CD4-positive, alpha-beta memory T cell (primary cell): ENCODE measurements at regions not wholly inside any gene's neighbourhood (a gene's known extent, or its start where the extent isn't known, plus 50 kb on each side); places are given as distances from the start of the nearest gene placed in this dataset.

Experiments
- CTCF ChIA-PET: fragments of 350-600 bp; sonication (Branson Sonifier 250); formaldehyde crosslinking; loops from one replicate; lab custom pipeline; 2021; ENCODE audit warnings: inconsistent platforms; ENCODE audit not compliant: partially characterized antibody; lab: Charles Lee
- POLR2A ChIA-PET: fragments of 350-600 bp; sonication (Branson Sonifier 250); formaldehyde crosslinking; loops from one replicate; lab custom pipeline; 2021; ENCODE audit not compliant: partially characterized antibody; lab: Charles Lee
- DNase-seq, 5 donors: peaks; one replicate each; pipeline versions ENCODE4 v3.0.0 to v3.0.0-alpha.2; 2020 to 2022; ENCODE audit warnings: mixed read lengths in 1 of 5
- H3K27ac ChIP-seq: one replicate; pipeline ENCODE4 v1.7.0; 2013; ENCODE audit warnings: low read depth, low read length
- H3K27me3 ChIP-seq: 2 replicates; pipeline ENCODE4 v1.7.0; 2013; ENCODE audit warnings: mild to moderate bottlenecking, low read length, moderate library complexity; ENCODE audit not compliant: insufficient read depth
- H3K36me3 ChIP-seq: 2 replicates; pipeline ENCODE4 v1.7.0; 2013; ENCODE audit warnings: mild to moderate bottlenecking, low read length, moderate library complexity; ENCODE audit not compliant: insufficient read depth
- H3K4me1 ChIP-seq: 2 replicates; pipeline ENCODE4 v1.7.0; 2013; ENCODE audit warnings: mild to moderate bottlenecking, low read length, moderate library complexity; ENCODE audit not compliant: insufficient read depth
- H3K4me3 ChIP-seq, 2 donors: one replicate each; pipeline ENCODE4 v1.7.0; 2013; ENCODE audit warnings: low read length in 2 of 2, mild to moderate bottlenecking in 1 of 2
- H3K9me3 ChIP-seq, 2 donors: one replicate each; pipeline ENCODE4 v1.7.0; 2013; ENCODE audit warnings: low read length in 2 of 2, control low read depth in 1 of 2; ENCODE audit not compliant: control insufficient read depth in 1 of 2
- H3K27ac Mint-ChIP-seq, 7 donors: one replicate each; pipeline ENCODE4 v1.8.0; 2020 to 2021; ENCODE audit warnings: mixed read lengths in 7 of 7, mild to moderate bottlenecking in 6 of 7, inconsistent platforms in 3 of 7, moderate library complexity in 3 of 7
- H3K27me3 Mint-ChIP-seq, 2 donors: one replicate each; pipeline ENCODE4 v1.8.0; 2020 to 2021; ENCODE audit warnings: mixed read lengths in 2 of 2
- H3K36me3 Mint-ChIP-seq, 2 donors: one replicate each; pipeline ENCODE4 v1.8.0; 2020 to 2021; ENCODE audit warnings: mixed read lengths in 2 of 2, inconsistent platforms in 1 of 2, mild to moderate bottlenecking in 1 of 2
- H3K4me1 Mint-ChIP-seq, 4 donors: one replicate each; pipeline ENCODE4 v1.8.0; 2020 to 2021; ENCODE audit warnings: mixed read lengths in 4 of 4, mild to moderate bottlenecking in 1 of 4
- H3K4me3 Mint-ChIP-seq, 8 donors: one replicate each; pipeline ENCODE4 v1.8.0; 2020 to 2021; ENCODE audit warnings: mixed read lengths in 8 of 8, mild to moderate bottlenecking in 7 of 8, moderate library complexity in 6 of 8, inconsistent platforms in 3 of 8
- H3K9me3 Mint-ChIP-seq, 8 donors: one replicate each; pipeline ENCODE4 v1.8.0; 2020 to 2021; ENCODE audit warnings: mixed read lengths in 8 of 8, mild to moderate bottlenecking in 5 of 8, inconsistent platforms in 3 of 8, moderate library complexity in 1 of 8
- intact Hi-C: fragments of 100-400 bp; cut with micrococcal nuclease; formaldehyde crosslinking; loops from one replicate; pipeline ENCODE4 v1.15.1; 2023

- no peaks in the 10 kb centered on the region for H3K36me3 Mint-ChIP-seq
- no peaks in the 10 kb centered on the region for H3K27me3 Mint-ChIP-seq
- Histone ChIP-seq H3K4me3 (no peak overlapping the region), H3K9me3 (no peaks in the 10 kb centered on the region), H3K4me1 (no peaks in the 10 kb centered on the region), H3K36me3 (no peaks in the 10 kb centered on the region), H3K27me3 (no peaks in the 10 kb centered on the region), H3K27ac (no peak overlapping the region)
- ChIA-PET POLR2A (no interaction called here), CTCF (no interaction called here)
- H3K4me1 Mint-ChIP-seq = no peaks in the 10 kb centered on the region
- DNase-seq = no peak
- no peak overlapping the region for H3K4me3 Mint-ChIP-seq
- H3K9me3 Mint-ChIP-seq = peaks cover 0 to 4% (median 0%) of the 10 kb centered on the region in 8 donors
- no peak overlapping the region for H3K27ac Mint-ChIP-seq
- intact Hi-C loops = no loop called here
Measured at GRCh38 chr7:34298492-34299013, 359.5 kb upstream of the NPSR1 start.

- Histone ChIP-seq H3K4me1 (no peaks in the 10 kb centered on the region), H3K9me3 (no peaks in the 10 kb centered on the region), H3K27me3 (no peaks in the 10 kb centered on the region), H3K27ac (no peak overlapping the region), H3K4me3 (no peak overlapping the region), H3K36me3 (no peaks in the 10 kb centered on the region)
- DNase-seq = no peak
- CTCF ChIA-PET = no interaction called here
- no peak overlapping the region for H3K27ac Mint-ChIP-seq
- H3K4me1 Mint-ChIP-seq = no peaks in the 10 kb centered on the region
- H3K27me3 Mint-ChIP-seq = no peaks in the 10 kb centered on the region
- intact Hi-C loops = no loop called here
- no peak overlapping the region for H3K4me3 Mint-ChIP-seq
- no peaks in the 10 kb centered on the region for H3K36me3 Mint-ChIP-seq
- POLR2A ChIA-PET = no interaction called here
- H3K9me3 Mint-ChIP-seq = peaks cover 0 to 2% (median 0%) of the 10 kb centered on the region in 8 donors
Measured at GRCh38 chr7:34299066-34299465, 359.0 kb upstream of the NPSR1 start.

GRCh38 chr7:34307540-34307939, 350.5 kb upstream of the NPSR1 start:
- Histone ChIP-seq H3K27me3 (no peaks in the 10 kb centered on the region), H3K4me1 (no peaks in the 10 kb centered on the region), H3K4me3 (no peak overlapping the region), H3K9me3 (no peaks in the 10 kb centered on the region), H3K27ac (no peak overlapping the region), H3K36me3 (no peaks in the 10 kb centered on the region)
- Mint-ChIP-seq H3K9me3 (peaks cover 0 to 8% (median 5%) of the 10 kb centered on the region in 8 donors), H3K36me3 (no peaks in the 10 kb centered on the region), H3K4me1 (no peaks in the 10 kb centered on the region), H3K27me3 (peaks cover 0 to 1% of the 10 kb centered on the region in 2 donors), H3K27ac (no peak overlapping the region), H3K4me3 (no peak overlapping the region)
- POLR2A ChIA-PET = no interaction called here
- no peak for DNase-seq
- intact Hi-C loops = no loop called here
- CTCF ChIA-PET = interaction anchor here (1.4 kb wide), 1 partner anchor 13 kb away, joined by 4 read pairs; no protein-coding TSS in a partner anchor

GRCh38 chr7:34308595-34308994, 349.4 kb upstream of the NPSR1 start:
- H3K4me3 ChIP-seq = no peak overlapping the region
- H3K36me3 Mint-ChIP-seq = no peaks in the 10 kb centered on the region
- no peak overlapping the region for H3K27ac ChIP-seq
- H3K4me1 Mint-ChIP-seq = no peaks in the 10 kb centered on the region
- ChIA-PET CTCF (no interaction called here), POLR2A (no interaction called here)
- no peaks in the 10 kb centered on the region for H3K27me3 ChIP-seq
- H3K36me3 ChIP-seq = no peaks in the 10 kb centered on the region
- H3K9me3 Mint-ChIP-seq = peaks cover 2 to 16% (median 10%) of the 10 kb centered on the region in 8 donors
- intact Hi-C loops = no loop called here
- no peak for DNase-seq
- no peaks in the 10 kb centered on the region for H3K4me1 ChIP-seq
- H3K9me3 ChIP-seq = no peaks in the 10 kb centered on the region
- no peak overlapping the region for H3K27ac Mint-ChIP-seq
- peaks cover 0 to 3% of the 10 kb centered on the region in 2 donors for H3K27me3 Mint-ChIP-seq
- no peak overlapping the region for H3K4me3 Mint-ChIP-seq

GRCh38 chr7:34309116-34309515, 348.9 kb upstream of the NPSR1 start:
- Mint-ChIP-seq H3K36me3 (no peaks in the 10 kb centered on the region), H3K4me3 (no peak overlapping the region), H3K9me3 (peaks cover 2 to 16% (median 10%) of the 10 kb centered on the region in 8 donors), H3K4me1 (no peaks in the 10 kb centered on the region), H3K27ac (no peak overlapping the region), H3K27me3 (peaks cover 0 to 3% of the 10 kb centered on the region in 2 donors)
- DNase-seq = no peak
- Histone ChIP-seq H3K27me3 (no peaks in the 10 kb centered on the region), H3K36me3 (no peaks in the 10 kb centered on the region), H3K27ac (no peak overlapping the region), H3K9me3 (no peaks in the 10 kb centered on the region), H3K4me1 (no peaks in the 10 kb centered on the region), H3K4me3 (no peak overlapping the region)
- ChIA-PET CTCF (no interaction called here), POLR2A (no interaction called here)
- intact Hi-C loops = no loop called here

GRCh38 chr7:34309584-34309983, 348.4 kb upstream of the NPSR1 start:
- H3K27me3 ChIP-seq = no peaks in the 10 kb centered on the region
- no peak overlapping the region for H3K27ac ChIP-seq
- H3K9me3 ChIP-seq = no peaks in the 10 kb centered on the region
- no peaks in the 10 kb centered on the region for H3K4me1 Mint-ChIP-seq
- H3K27ac Mint-ChIP-seq = no peak overlapping the region
- peaks cover 0 to 3% of the 10 kb centered on the region in 2 donors for H3K27me3 Mint-ChIP-seq
- intact Hi-C loops = no loop called here
- no peaks in the 10 kb centered on the region for H3K36me3 ChIP-seq
- H3K9me3 Mint-ChIP-seq = peaks cover 2 to 16% (median 10%) of the 10 kb centered on the region in 8 donors
- no peaks in the 10 kb centered on the region for H3K36me3 Mint-ChIP-seq
- POLR2A ChIA-PET = no interaction called here
- no peak for DNase-seq
- H3K4me3 Mint-ChIP-seq = no peak overlapping the region
- H3K4me3 ChIP-seq = no peak overlapping the region
- CTCF ChIA-PET = no interaction called here
- H3K4me1 ChIP-seq = no peaks in the 10 kb centered on the region

- no peak overlapping the region for H3K27ac Mint-ChIP-seq
- H3K4me3 Mint-ChIP-seq = no peak overlapping the region
- no peak for DNase-seq
- Histone ChIP-seq H3K4me3 (no peak overlapping the region), H3K9me3 (no peaks in the 10 kb centered on the region), H3K36me3 (no peaks in the 10 kb centered on the region), H3K4me1 (no peaks in the 10 kb centered on the region), H3K27me3 (no peaks in the 10 kb centered on the region), H3K27ac (no peak overlapping the region)
- ChIA-PET CTCF (no interaction called here), POLR2A (no interaction called here)
- H3K9me3 Mint-ChIP-seq = peaks cover 2 to 16% (median 10%) of the 10 kb centered on the region in 8 donors
- H3K27me3 Mint-ChIP-seq = peaks cover 0 to 3% of the 10 kb centered on the region in 2 donors
- H3K36me3 Mint-ChIP-seq = no peaks in the 10 kb centered on the region
- H3K4me1 Mint-ChIP-seq = no peaks in the 10 kb centered on the region
- intact Hi-C loops = no loop called here
Measured at GRCh38 chr7:34311591-34311990, 346.4 kb upstream of the NPSR1 start.
